Naive thymus-derived CD4-positive, alpha-beta T cell (primary cell): ENCODE measurements at regions not wholly inside any gene's neighbourhood (a gene's known extent, or its start where the extent isn't known, plus 50 kb on each side); places are given as distances from the start of the nearest gene placed in this dataset.

ENCODE experiments used
- ATAC-seq: fragments of 150-1000 bp; cut with Tn5 transposase; 2 replicates; pipeline ENCODE4 v1.10.0; 2021; ENCODE audit warnings: mild to moderate bottlenecking, moderate library complexity
- CTCF ChIA-PET: fragments of 350-600 bp; sonication (Branson Sonifier 250); formaldehyde crosslinking; loops from one replicate; lab custom pipeline; 2021; ENCODE audit warnings: antibody characterized with exemption; lab: Charles Lee
- POLR2A ChIA-PET: fragments of 350-600 bp; sonication (Branson Sonifier 250); formaldehyde crosslinking; loops from one replicate; lab custom pipeline; 2021; ENCODE audit warnings: antibody characterized with exemption, inconsistent platforms; lab: Charles Lee
- DNase-seq, 9 donors: peaks; one replicate each; pipeline versions ENCODE4 v3.0.0 to v3.0.0-alpha.2; 2020 to 2022; ENCODE audit warnings: mixed read lengths in 1 of 9
- H3K27ac ChIP-seq: one replicate; pipeline ENCODE4 v1.7.0; 2013; ENCODE audit warnings: mild to moderate bottlenecking, low read depth, low read length, moderate library complexity
- H3K27me3 ChIP-seq, 2 donors: one replicate each; pipeline ENCODE4 v1.7.0; 2013; ENCODE audit warnings: low read length in 2 of 2, mild to moderate bottlenecking in 2 of 2, moderate library complexity in 2 of 2; ENCODE audit not compliant: control insufficient read depth in 2 of 2, insufficient read depth in 2 of 2
- H3K36me3 ChIP-seq, 3 experiments: 1 replicate in 2 of 3; 2 replicates in 1 of 3; pipeline ENCODE4 v1.7.0; 2013; ENCODE audit warnings: low read length in 3 of 3, mild to moderate bottlenecking in 3 of 3, moderate library complexity in 1 of 3; ENCODE audit not compliant: insufficient read depth in 3 of 3, control insufficient read depth in 2 of 3
- H3K4me1 ChIP-seq, 2 donors: one replicate each; pipeline ENCODE4 v1.7.0; 2013; ENCODE audit warnings: low read length in 2 of 2, mild to moderate bottlenecking in 2 of 2, moderate library complexity in 1 of 2; ENCODE audit not compliant: control insufficient read depth in 2 of 2, insufficient read depth in 2 of 2
- H3K4me3 ChIP-seq: 2 replicates; pipeline ENCODE4 v1.7.0; 2013; ENCODE audit warnings: mild to moderate bottlenecking, low read length
- H3K9me3 ChIP-seq, 3 experiments: 1 replicate in 2 of 3; 2 replicates in 1 of 3; pipeline ENCODE4 v1.7.0; 2013; ENCODE audit warnings: low read length in 3 of 3; ENCODE audit not compliant: control insufficient read depth in 2 of 3
- H3K27ac Mint-ChIP-seq, 9 donors: one replicate each; pipeline ENCODE4 v1.8.0; 2020 to 2022; ENCODE audit warnings: mixed read lengths in 9 of 9, mild to moderate bottlenecking in 8 of 9, moderate library complexity in 5 of 9, inconsistent platforms in 2 of 9
- H3K27me3 Mint-ChIP-seq, 5 donors: one replicate each; pipeline ENCODE4 v1.8.0; 2021 to 2022; ENCODE audit warnings: mixed read lengths in 5 of 5, mild to moderate bottlenecking in 1 of 5
- H3K36me3 Mint-ChIP-seq, 5 donors: one replicate each; pipeline ENCODE4 v1.8.0; 2020 to 2022; ENCODE audit warnings: mixed read lengths in 5 of 5, mild to moderate bottlenecking in 3 of 5, inconsistent platforms in 1 of 5
- H3K4me1 Mint-ChIP-seq, 7 donors: one replicate each; pipeline ENCODE4 v1.8.0; 2020 to 2022; ENCODE audit warnings: mixed read lengths in 7 of 7, mild to moderate bottlenecking in 3 of 7, inconsistent platforms in 1 of 7
- H3K4me3 Mint-ChIP-seq, 10 donors: one replicate each; pipeline ENCODE4 v1.8.0; 2020 to 2022; ENCODE audit warnings: mild to moderate bottlenecking in 10 of 10, mixed read lengths in 10 of 10, moderate library complexity in 6 of 10, inconsistent platforms in 2 of 10
- H3K9me3 Mint-ChIP-seq, 11 donors: one replicate each; pipeline ENCODE4 v1.8.0; 2020 to 2022; ENCODE audit warnings: mixed read lengths in 11 of 11, mild to moderate bottlenecking in 4 of 11, inconsistent platforms in 1 of 11, moderate library complexity in 1 of 11
- intact Hi-C, 2 donors: fragments of 100-400 bp; cut with micrococcal nuclease; formaldehyde crosslinking; loops; one replicate each; pipeline ENCODE4 v1.15.1; 2023

GRCh38 chr1:37347104-37347649 lies 127.2 kb upstream of the ZC3H12A start:
- POLR2A ChIA-PET, result no interaction called here
- intact Hi-C loops, result no loop called here
- CTCF ChIA-PET, result no interaction called here
- Histone ChIP-seq H3K4me1 (no peaks in the 10 kb centered on the region), H3K4me3 (no peak overlapping the region), H3K27ac (no peak overlapping the region), H3K9me3 (no peaks in the 10 kb centered on the region), H3K27me3 (no peaks in the 10 kb centered on the region), H3K36me3 (no peaks in the 10 kb centered on the region)
- H3K4me1 Mint-ChIP-seq, result no peaks in the 10 kb centered on the region
- peaks cover 3 to 28% (median 6%) of the 10 kb centered on the region in 5 donors for H3K27me3 Mint-ChIP-seq
- no peak overlapping the region for H3K4me3 Mint-ChIP-seq
- DNase-seq (no peak), ATAC-seq (no peak)
- no peak overlapping the region for H3K27ac Mint-ChIP-seq
- no peaks in the 10 kb centered on the region for H3K36me3 Mint-ChIP-seq
- H3K9me3 Mint-ChIP-seq, result no peaks in the 10 kb centered on the region

- ChIA-PET POLR2A (no interaction called here), CTCF (no interaction called here)
- no peak overlapping the region for H3K4me3 Mint-ChIP-seq
- no peaks in the 10 kb centered on the region for H3K9me3 ChIP-seq
- H3K27ac ChIP-seq, result no peak overlapping the region
- H3K4me3 ChIP-seq, result no peak overlapping the region
- no peak for DNase-seq
- H3K9me3 Mint-ChIP-seq, result peaks cover 0 to 3% (median 0%) of the 10 kb centered on the region in 11 donors
- no peak overlapping the region for H3K27ac Mint-ChIP-seq
- H3K27me3 ChIP-seq, result no peaks in the 10 kb centered on the region
- no peaks in the 10 kb centered on the region for H3K36me3 Mint-ChIP-seq
- no peak for ATAC-seq
- no peaks in the 10 kb centered on the region for H3K4me1 ChIP-seq
- H3K27me3 Mint-ChIP-seq, result peaks cover 7 to 37% (median 22%) of the 10 kb centered on the region in 5 donors
- peaks cover 0 to 2% (median 0%) of the 10 kb centered on the region in 7 donors for H3K4me1 Mint-ChIP-seq
- no peaks in the 10 kb centered on the region for H3K36me3 ChIP-seq
- intact Hi-C loops, result no loop called here
Observed at GRCh38 chr1:37353871-37354270, 120.5 kb upstream of the ZC3H12A start.

GRCh38 chr1:37354876-37355650 lies 119.3 kb upstream of the ZC3H12A start:
- no peaks in the 10 kb centered on the region for H3K36me3 Mint-ChIP-seq
- no peaks in the 10 kb centered on the region for H3K4me1 ChIP-seq
- H3K9me3 ChIP-seq, result no peaks in the 10 kb centered on the region
- peaks cover 7 to 37% (median 24%) of the 10 kb centered on the region in 5 donors for H3K27me3 Mint-ChIP-seq
- H3K27ac ChIP-seq, result no peak overlapping the region
- peaks cover 0 to 3% (median 0%) of the 10 kb centered on the region in 11 donors for H3K9me3 Mint-ChIP-seq
- no peak overlapping the region for H3K4me3 Mint-ChIP-seq
- H3K4me1 Mint-ChIP-seq, result peaks cover 0 to 2% (median 0%) of the 10 kb centered on the region in 7 donors
- H3K4me3 ChIP-seq, result no peak overlapping the region
- POLR2A ChIA-PET, result no interaction called here
- ATAC-seq, result no peak
- no peak for DNase-seq
- no peaks in the 10 kb centered on the region for H3K36me3 ChIP-seq
- intact Hi-C loops, result no loop called here
- H3K27ac Mint-ChIP-seq, result no peak overlapping the region
- H3K27me3 ChIP-seq, result no peaks in the 10 kb centered on the region
- CTCF ChIA-PET, result no interaction called here

GRCh38 chr1:37358992-37359391 lies 115.4 kb upstream of the ZC3H12A start:
- peaks cover 20 to 59% (median 44%) of the 10 kb centered on the region in 5 donors for H3K27me3 Mint-ChIP-seq
- DNase-seq (no peak), ATAC-seq (no peak)
- H3K36me3 Mint-ChIP-seq, result no peaks in the 10 kb centered on the region
- no peak overlapping the region for H3K27ac ChIP-seq
- H3K27ac Mint-ChIP-seq, result no peak overlapping the region
- ChIA-PET POLR2A (no interaction called here), CTCF (no interaction called here)
- no peak overlapping the region for H3K4me3 Mint-ChIP-seq
- H3K4me1 Mint-ChIP-seq, result peaks cover 0 to 2% (median 0%) of the 10 kb centered on the region in 7 donors
- H3K4me1 ChIP-seq, result no peaks in the 10 kb centered on the region
- no peaks in the 10 kb centered on the region for H3K36me3 ChIP-seq
- H3K9me3 ChIP-seq, result no peaks in the 10 kb centered on the region
- intact Hi-C loops, result no loop called here
- peaks cover 0 to 5% (median 0%) of the 10 kb centered on the region in 11 donors for H3K9me3 Mint-ChIP-seq
- no peak overlapping the region for H3K4me3 ChIP-seq
- no peaks in the 10 kb centered on the region for H3K27me3 ChIP-seq

DNA sequence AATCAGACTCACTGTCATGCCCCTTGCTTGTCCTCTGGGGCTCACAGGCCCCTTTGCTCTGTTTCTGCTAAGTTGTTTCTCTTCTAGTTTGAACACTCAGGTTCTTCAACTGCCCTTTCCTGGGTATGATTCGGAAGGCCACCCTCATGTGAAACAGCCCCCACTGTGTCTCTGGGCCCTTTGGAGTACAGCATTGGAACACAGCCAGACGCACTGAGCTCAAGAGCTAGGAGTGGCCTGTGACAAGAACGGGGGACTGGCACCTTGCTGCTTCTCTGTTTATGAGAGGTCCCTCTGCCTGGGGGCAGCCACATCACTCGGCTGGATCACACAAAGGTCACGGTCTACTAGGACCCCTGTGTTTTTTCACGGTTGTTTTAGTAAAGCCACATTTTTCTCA lies 114.4 kb upstream of the ZC3H12A start:
- H3K4me1 ChIP-seq, result no peaks in the 10 kb centered on the region
- no peaks in the 10 kb centered on the region for H3K27me3 ChIP-seq
- ATAC-seq (no peak), DNase-seq (no peak)
- no peak overlapping the region for H3K4me3 Mint-ChIP-seq
- H3K27ac ChIP-seq, result no peak overlapping the region
- no peaks in the 10 kb centered on the region for H3K4me1 Mint-ChIP-seq
- H3K27ac Mint-ChIP-seq, result no peak overlapping the region
- H3K36me3 ChIP-seq, result no peaks in the 10 kb centered on the region
- peaks cover 0 to 5% (median 0%) of the 10 kb centered on the region in 11 donors for H3K9me3 Mint-ChIP-seq
- H3K9me3 ChIP-seq, result no peaks in the 10 kb centered on the region
- H3K4me3 ChIP-seq, result no peak overlapping the region
- POLR2A ChIA-PET, result no interaction called here
- intact Hi-C loops, result no loop called here
- no peaks in the 10 kb centered on the region for H3K36me3 Mint-ChIP-seq
- CTCF ChIA-PET, result no interaction called here
- peaks cover 20 to 59% (median 44%) of the 10 kb centered on the region in 5 donors for H3K27me3 Mint-ChIP-seq

DNA sequence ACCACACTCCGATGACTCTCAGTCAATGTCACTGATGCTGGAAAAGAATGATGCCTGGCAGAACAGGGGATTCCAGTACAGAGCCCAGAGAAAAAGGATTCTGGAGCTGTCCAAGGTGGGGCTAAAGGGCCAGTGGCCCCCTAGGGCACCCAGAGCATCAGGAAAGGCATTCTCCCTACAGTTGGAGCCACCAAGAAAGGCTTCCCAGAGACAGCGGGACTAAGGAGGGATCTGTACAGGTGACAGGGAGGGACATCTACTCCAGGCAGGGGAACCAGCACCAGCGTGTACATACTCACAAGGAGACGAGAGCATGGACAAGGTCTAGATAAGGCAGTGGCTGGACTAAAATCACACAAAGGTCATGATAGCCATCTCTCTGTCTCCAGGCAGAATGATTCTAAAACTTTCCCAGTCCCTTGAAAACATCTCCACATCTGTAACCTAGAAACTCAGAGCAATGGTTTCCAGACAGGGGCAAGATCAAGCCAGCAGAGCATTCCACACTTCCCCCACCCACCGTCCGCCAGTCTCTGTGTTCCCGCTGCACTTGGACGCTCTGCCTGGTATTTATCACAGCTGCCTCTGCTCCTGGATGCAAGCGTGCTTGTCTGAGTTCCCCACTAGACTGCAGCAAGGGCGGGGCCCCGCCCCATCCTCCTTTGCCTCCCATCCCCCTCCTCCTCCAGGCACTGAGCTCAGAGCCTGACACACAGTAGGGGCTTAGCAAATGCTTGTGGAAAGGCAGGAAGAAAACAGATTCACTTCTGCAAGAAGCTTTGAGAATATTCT lies 111.6 kb upstream of the ZC3H12A start:
- CTCF ChIA-PET, result no interaction called here
- H3K4me1 Mint-ChIP-seq, result no peaks in the 10 kb centered on the region
- Histone ChIP-seq H3K9me3 (no peaks in the 10 kb centered on the region), H3K36me3 (no peaks in the 10 kb centered on the region), H3K4me1 (no peaks in the 10 kb centered on the region), H3K27me3 (no peaks in the 10 kb centered on the region), H3K27ac (no peak overlapping the region), H3K4me3 (no peak overlapping the region)
- DNase-seq (no peak), ATAC-seq (no peak)
- no peak overlapping the region for H3K4me3 Mint-ChIP-seq
- H3K36me3 Mint-ChIP-seq, result no peaks in the 10 kb centered on the region
- POLR2A ChIA-PET, result no interaction called here
- intact Hi-C loops, result no loop called here
- peaks cover 20 to 53% (median 42%) of the 10 kb centered on the region in 5 donors for H3K27me3 Mint-ChIP-seq
- H3K27ac Mint-ChIP-seq, result no peak overlapping the region
- peaks cover 0 to 13% (median 5%) of the 10 kb centered on the region in 11 donors for H3K9me3 Mint-ChIP-seq
